ENCODE measurements at regions not wholly inside any gene's neighbourhood (a gene's known extent, or its start where the extent isn't known, plus 50 kb on each side); places are given as distances from the start of the nearest gene placed in this dataset.
"Not testable (repeated sequence)": the region's sequence is repeated elsewhere in the genome, so short reads cannot be mapped to it uniquely, and the experiment has no call there.

GRCh38 chr17:52938623-52939230, 780.2 kb upstream of the CA10 start:
- no peak for ATAC-seq
- intact Hi-C loops (cut with DNase I, micrococcal nuclease) = no loop called here
- H3K27ac Mint-ChIP-seq = no peak overlapping the region
- no peak for DNase-seq
- no peaks in the 10 kb centered on the region for H3K4me1 Mint-ChIP-seq
- ChIA-PET POLR2A (no interaction called here), CTCF (no interaction called here)
- peaks cover 23% of the 10 kb centered on the region for H3K9me3 Mint-ChIP-seq (ENCODE audit: low read depth)
- no peaks in the 10 kb centered on the region for H3K27me3 Mint-ChIP-seq
- H3K36me3 Mint-ChIP-seq (ENCODE audit: low read depth) = no peaks in the 10 kb centered on the region
- no peak overlapping the region for H3K4me3 Mint-ChIP-seq

- no peak for ATAC-seq
- Mint-ChIP-seq H3K36me3 (ENCODE audit: low read depth) (no peaks in the 10 kb centered on the region), H3K4me1 (no peaks in the 10 kb centered on the region), H3K9me3 (ENCODE audit: low read depth) (peaks cover 6% of the 10 kb centered on the region), H3K27ac (no peak overlapping the region), H3K4me3 (no peak overlapping the region), H3K27me3 (no peaks in the 10 kb centered on the region)
- DNase-seq = no peak
- intact Hi-C loops (cut with DNase I, micrococcal nuclease) = no loop called here
- ChIA-PET POLR2A (no interaction called here), CTCF (no interaction called here)
Measured at GRCh38 chr17:52930581-52930980, 772.1 kb upstream of the CA10 start.

- H3K9me3 Mint-ChIP-seq (ENCODE audit: low read depth) = peaks cover 6% of the 10 kb centered on the region
- no peaks in the 10 kb centered on the region for H3K36me3 Mint-ChIP-seq (ENCODE audit: low read depth)
- CTCF ChIA-PET = no interaction called here
- intact Hi-C loops (cut with DNase I, micrococcal nuclease) = no loop called here
- no peak for DNase-seq
- H3K4me3 Mint-ChIP-seq = no peak overlapping the region
- no peaks in the 10 kb centered on the region for H3K4me1 Mint-ChIP-seq
- no peak for ATAC-seq
- no peak overlapping the region for H3K27ac Mint-ChIP-seq
- no peaks in the 10 kb centered on the region for H3K27me3 Mint-ChIP-seq
- POLR2A ChIA-PET = no interaction called here
Measured at GRCh38 chr17:52930145-52930544, 771.6 kb upstream of the CA10 start.

GRCh38 chr17:52923658-52924057, 765.1 kb upstream of the CA10 start:
- H3K4me3 Mint-ChIP-seq = no peak overlapping the region
- peaks cover 3% of the 10 kb centered on the region for H3K9me3 Mint-ChIP-seq (ENCODE audit: low read depth)
- H3K27me3 Mint-ChIP-seq = no peaks in the 10 kb centered on the region
- H3K27ac Mint-ChIP-seq = no peak overlapping the region
- ChIA-PET POLR2A (no interaction called here), CTCF (no interaction called here)
- intact Hi-C loops (cut with DNase I, micrococcal nuclease) = no loop called here
- no peak for ATAC-seq
- no peaks in the 10 kb centered on the region for H3K36me3 Mint-ChIP-seq (ENCODE audit: low read depth)
- no peaks in the 10 kb centered on the region for H3K4me1 Mint-ChIP-seq
- no peak for DNase-seq

- no peaks in the 10 kb centered on the region for H3K27me3 Mint-ChIP-seq
- H3K4me3 Mint-ChIP-seq = no peak overlapping the region
- ChIA-PET CTCF (interaction anchor here (0.8 kb wide), 1 partner anchor 628 kb away, joined by 3 read pairs; no protein-coding TSS in a partner anchor), POLR2A (no interaction called here)
- DNase-seq (no peak), ATAC-seq (no peak)
- intact Hi-C loops (cut with DNase I, micrococcal nuclease) = no loop called here
- H3K4me1 Mint-ChIP-seq = no peaks in the 10 kb centered on the region
- H3K36me3 Mint-ChIP-seq (ENCODE audit: low read depth) = no peaks in the 10 kb centered on the region
- H3K27ac Mint-ChIP-seq = no peak overlapping the region
- peaks cover 7% of the 10 kb centered on the region for H3K9me3 Mint-ChIP-seq (ENCODE audit: low read depth)
Measured at GRCh38 chr17:52899235-52899634, 740.7 kb upstream of the CA10 start.

GRCh38 chr17:52895272-52895671, 736.8 kb upstream of the CA10 start:
- Mint-ChIP-seq H3K4me1 (no peaks in the 10 kb centered on the region), H3K27ac (no peak overlapping the region), H3K9me3 (ENCODE audit: low read depth) (peaks cover 3% of the 10 kb centered on the region), H3K27me3 (no peaks in the 10 kb centered on the region), H3K36me3 (ENCODE audit: low read depth) (no peaks in the 10 kb centered on the region), H3K4me3 (no peak overlapping the region)
- POLR2A ChIA-PET = no interaction called here
- no peak for DNase-seq
- intact Hi-C loops (cut with DNase I, micrococcal nuclease) = no loop called here
- ATAC-seq = no peak
- CTCF ChIA-PET = no interaction called here

GRCh38 chr17:52892334-52892733, 733.8 kb upstream of the CA10 start:
- POLR2A ChIA-PET = no interaction called here

DNA sequence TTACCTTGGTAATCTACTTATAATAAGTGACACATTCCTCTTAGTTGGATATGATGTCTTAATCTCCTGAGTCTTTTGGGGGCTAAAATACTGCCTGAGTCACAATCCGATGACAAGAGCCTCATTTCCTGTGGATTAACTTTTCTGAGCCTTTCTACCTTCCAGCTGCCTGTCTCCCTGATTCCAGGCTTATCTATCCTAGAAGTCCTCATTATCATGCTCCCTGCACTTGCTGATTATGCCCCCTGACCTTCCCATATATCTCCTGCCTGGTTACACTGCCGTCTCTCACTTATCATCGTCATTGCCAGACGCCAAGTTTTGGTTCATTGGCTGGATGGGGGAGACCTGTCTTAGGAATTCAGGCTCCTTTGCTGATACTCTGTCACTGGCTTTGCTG, 727.4 kb upstream of the CA10 start:
- ChIA-PET POLR2A (no interaction called here), CTCF (no interaction called here)
- H3K9me3 Mint-ChIP-seq (ENCODE audit: low read depth) = peaks cover 5% of the 10 kb centered on the region
- no peak for DNase-seq
- H3K27ac Mint-ChIP-seq = no peak overlapping the region
- H3K4me1 Mint-ChIP-seq = no peaks in the 10 kb centered on the region
- H3K27me3 Mint-ChIP-seq = no peaks in the 10 kb centered on the region
- intact Hi-C loops (cut with DNase I, micrococcal nuclease) = no loop called here
- H3K4me3 Mint-ChIP-seq = no peak overlapping the region
- no peak for ATAC-seq
- no peaks in the 10 kb centered on the region for H3K36me3 Mint-ChIP-seq (ENCODE audit: low read depth)

More at GRCh38 chr17:52892334-52892733, 733.8 kb upstream of the CA10 start:
- Mint-ChIP-seq H3K4me3 (no peak overlapping the region), H3K27me3 (no peaks in the 10 kb centered on the region), H3K4me1 (no peaks in the 10 kb centered on the region), H3K27ac (no peak overlapping the region), H3K36me3 (ENCODE audit: low read depth) (no peaks in the 10 kb centered on the region), H3K9me3 (ENCODE audit: low read depth) (peaks cover 1% of the 10 kb centered on the region)
- ATAC-seq = no peak
- no peak for DNase-seq
- intact Hi-C loops (cut with DNase I, micrococcal nuclease) = no loop called here
- CTCF ChIA-PET = no interaction called here

DNA sequence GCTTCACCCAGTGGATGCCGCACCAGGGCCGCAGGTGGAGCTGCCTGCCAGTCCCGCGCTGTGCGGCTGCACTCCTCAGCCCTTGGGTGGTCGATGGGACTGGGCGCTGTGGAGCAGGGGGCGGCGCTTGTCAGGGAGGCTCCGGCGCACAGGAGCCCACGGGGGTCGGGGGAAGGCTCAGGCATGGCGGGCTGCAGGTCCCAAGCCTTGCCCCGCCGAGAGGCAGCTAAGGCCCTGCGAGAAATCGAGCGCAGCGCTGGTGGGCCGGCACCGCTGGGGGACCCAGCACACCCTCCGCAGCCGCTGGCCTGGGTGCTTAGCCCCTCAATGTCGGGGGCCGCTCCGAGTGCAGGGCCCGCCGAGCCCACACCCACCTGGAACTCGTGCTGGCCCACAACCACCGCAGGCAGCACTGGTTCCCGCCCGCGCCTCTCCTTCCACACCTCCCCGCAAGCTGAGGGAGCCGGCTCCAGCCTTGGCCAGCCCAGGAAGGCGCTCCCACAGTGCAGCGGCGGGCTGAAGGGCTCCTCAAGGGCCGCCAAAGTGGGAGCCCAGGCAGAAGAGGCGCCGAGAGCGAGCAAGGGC, 725.5 kb upstream of the CA10 start:
- POLR2A ChIA-PET; H3K27ac Mint-ChIP-seq; ATAC-seq; DNase-seq; H3K36me3 Mint-ChIP-seq (ENCODE audit: low read depth); CTCF ChIA-PET; H3K4me3 Mint-ChIP-seq; H3K9me3 Mint-ChIP-seq (ENCODE audit: low read depth); H3K27me3 Mint-ChIP-seq; intact Hi-C loops (cut with DNase I, micrococcal nuclease); H3K4me1 Mint-ChIP-seq: not testable (repeated sequence)

DNA sequence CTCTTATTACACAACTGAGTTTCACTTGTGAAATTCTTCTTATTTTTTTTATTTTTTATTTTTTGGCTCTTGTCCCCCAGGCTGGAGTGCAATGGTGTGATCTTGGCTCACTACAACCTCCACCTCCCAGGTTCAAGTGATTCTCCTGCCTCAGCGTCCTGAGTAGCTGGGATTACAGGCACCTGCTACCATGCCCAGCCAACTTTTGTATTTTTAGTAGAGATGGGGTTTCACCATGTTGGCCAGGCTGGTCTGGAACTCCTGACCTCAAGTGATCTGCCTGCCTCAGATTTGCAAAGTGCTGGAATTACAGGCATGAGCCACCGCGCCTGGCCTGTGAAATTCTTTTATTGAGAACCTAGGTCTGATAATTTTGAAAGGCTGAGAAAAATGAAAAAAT, 688.3 kb upstream of the CA10 start:
- H3K36me3 Mint-ChIP-seq (ENCODE audit: low read depth); ATAC-seq; H3K27ac Mint-ChIP-seq; DNase-seq; H3K9me3 Mint-ChIP-seq (ENCODE audit: low read depth); H3K4me1 Mint-ChIP-seq; H3K27me3 Mint-ChIP-seq; POLR2A ChIA-PET; CTCF ChIA-PET; H3K4me3 Mint-ChIP-seq; intact Hi-C loops (cut with DNase I, micrococcal nuclease): not testable (repeated sequence)

DNA sequence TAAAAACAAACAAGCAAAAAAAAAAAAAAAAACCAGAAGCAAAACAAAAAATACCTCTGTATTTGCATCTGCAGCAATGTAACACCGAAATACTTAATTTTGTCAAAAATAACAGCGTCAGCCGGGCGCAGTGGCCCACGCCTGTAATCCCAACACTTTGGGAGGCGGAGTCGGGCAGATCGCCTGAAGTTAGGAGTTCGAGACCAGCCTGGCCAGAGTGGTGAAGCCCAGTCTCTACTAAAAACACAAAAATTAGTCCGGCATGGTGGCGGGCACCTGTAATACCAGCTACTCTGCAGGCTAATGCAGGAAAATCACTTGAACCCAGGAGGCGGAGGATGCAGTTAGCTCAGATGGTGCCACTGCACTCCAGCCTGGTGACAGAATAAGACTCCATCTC, 683.5 kb upstream of the CA10 start:
- Mint-ChIP-seq H3K27me3 (no peaks in the 10 kb centered on the region), H3K9me3 (ENCODE audit: low read depth) (peaks cover 6% of the 10 kb centered on the region), H3K36me3 (ENCODE audit: low read depth) (no peaks in the 10 kb centered on the region), H3K4me3 (no peak overlapping the region), H3K4me1 (no peaks in the 10 kb centered on the region), H3K27ac (no peak overlapping the region)
- POLR2A ChIA-PET = no interaction called here
- CTCF ChIA-PET = no interaction called here
- intact Hi-C loops (cut with DNase I, micrococcal nuclease) = no loop called here
- DNase-seq (no peak), ATAC-seq (no peak)

GRCh38 chr17:52837492-52837891, 679.0 kb upstream of the CA10 start:
- ATAC-seq (no peak), DNase-seq (no peak)
- Mint-ChIP-seq H3K4me3 (no peak overlapping the region), H3K36me3 (ENCODE audit: low read depth) (no peaks in the 10 kb centered on the region), H3K27me3 (no peaks in the 10 kb centered on the region), H3K4me1 (no peaks in the 10 kb centered on the region), H3K27ac (no peak overlapping the region), H3K9me3 (ENCODE audit: low read depth) (peaks cover 9% of the 10 kb centered on the region)
- ChIA-PET CTCF (no interaction called here), POLR2A (no interaction called here)
- intact Hi-C loops (cut with DNase I, micrococcal nuclease) = no loop called here

DNA sequence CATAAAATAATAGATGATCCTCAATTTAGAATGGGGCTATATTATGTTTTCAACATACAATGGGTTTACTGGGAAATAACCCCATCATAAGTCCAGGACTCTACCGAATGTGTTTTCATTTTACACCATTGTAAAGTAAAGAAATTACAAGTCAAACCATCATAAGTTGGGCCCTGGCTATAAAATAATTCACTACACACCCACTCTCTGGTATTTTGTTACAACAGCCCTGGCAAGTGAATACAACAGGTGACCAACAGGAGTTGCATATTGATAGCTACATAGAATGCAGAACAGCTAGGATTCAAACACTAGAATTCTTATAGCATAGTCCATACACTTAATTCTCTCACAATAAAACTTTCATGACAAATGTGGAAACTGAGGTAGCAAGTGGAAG, 673.0 kb upstream of the CA10 start:
- Mint-ChIP-seq H3K4me3 (no peak overlapping the region), H3K9me3 (ENCODE audit: low read depth) (peaks cover 3% of the 10 kb centered on the region), H3K27me3 (no peaks in the 10 kb centered on the region), H3K36me3 (ENCODE audit: low read depth) (no peaks in the 10 kb centered on the region), H3K4me1 (no peaks in the 10 kb centered on the region), H3K27ac (no peak overlapping the region)
- no peak for DNase-seq
- intact Hi-C loops (cut with DNase I, micrococcal nuclease) = no loop called here
- no peak for ATAC-seq
- ChIA-PET CTCF (no interaction called here), POLR2A (no interaction called here)
